ENCODE measurements at regions not wholly inside any gene's neighbourhood (a gene's known extent, or its start where the extent isn't known, plus 50 kb on each side); places are given as distances from the start of the nearest gene placed in this dataset.

GRCh38 chr20:60888771-60889170 lies 363.3 kb upstream of the CDH4 start:
- no peak for DNase-seq

- DNase-seq: no peak
Measured at GRCh38 chr20:60892095-60892813, 359.8 kb upstream of the CDH4 start.

- no peak for DNase-seq
Measured at GRCh38 chr20:60894091-60894490, 358.0 kb upstream of the CDH4 start.

- no peak for DNase-seq
Measured at GRCh38 chr20:60895363-60896079, 356.5 kb upstream of the CDH4 start.

- no peak for DNase-seq
Measured at GRCh38 chr20:60897976-60898375, 354.1 kb upstream of the CDH4 start.

- DNase-seq: no peak
Measured at GRCh38 chr20:60899320-60899719, 352.7 kb upstream of the CDH4 start.

GRCh38 chr20:60900618-60901017 lies 351.4 kb upstream of the CDH4 start:
- no peak for DNase-seq

GRCh38 chr20:60901831-60902230 lies 350.2 kb upstream of the CDH4 start:
- DNase-seq: no peak

- no peak for DNase-seq
Measured at GRCh38 chr20:60903325-60903971, 348.6 kb upstream of the CDH4 start.

GRCh38 chr20:60904730-60905129 lies 347.3 kb upstream of the CDH4 start:
- no peak for DNase-seq

GRCh38 chr20:60905919-60906318 lies 346.1 kb upstream of the CDH4 start:
- no peak for DNase-seq

GRCh38 chr20:60906555-60906954 lies 345.5 kb upstream of the CDH4 start:
- DNase-seq: no peak

GRCh38 chr20:60913298-60913697 lies 338.8 kb upstream of the CDH4 start:
- no peak for DNase-seq

- no peak for DNase-seq
Measured at GRCh38 chr20:60921022-60921622, 330.9 kb upstream of the CDH4 start.

GRCh38 chr20:60926831-60927230 lies 325.2 kb upstream of the CDH4 start:
- no peak for DNase-seq

- DNase-seq: no peak
Measured at GRCh38 chr20:60928341-60928740, 323.7 kb upstream of the CDH4 start.

- DNase-seq: no peak
Measured at GRCh38 chr20:60930023-60930790, 321.9 kb upstream of the CDH4 start.

- DNase-seq: no peak
Measured at GRCh38 chr20:60931696-60932095, 320.4 kb upstream of the CDH4 start.

GRCh38 chr20:60934724-60935123 lies 317.3 kb upstream of the CDH4 start:
- no peak for DNase-seq

GRCh38 chr20:60935971-60936370 lies 316.1 kb upstream of the CDH4 start:
- DNase-seq: no peak

GRCh38 chr20:60937585-60937984 lies 314.5 kb upstream of the CDH4 start:
- no peak for DNase-seq

GRCh38 chr20:60941379-60941778 lies 310.7 kb upstream of the CDH4 start:
- no peak for DNase-seq

- no peak for DNase-seq
Measured at GRCh38 chr20:60947819-60948218, 304.2 kb upstream of the CDH4 start.

Measured in activated CD4-positive, alpha-beta T cell treated with anti-CD3 and anti-CD28 coated beads, Interleukin-2, amount 50 U/mL, for 16 hours (primary cell).